ENCODE measurements at regions not wholly inside any gene's neighbourhood (a gene's known extent, or its start where the extent isn't known, plus 50 kb on each side); places are given as distances from the start of the nearest gene placed in this dataset.
A peak's percentile ranks its signal among the peaks of the same experiment; 100 is the strongest.

DNA sequence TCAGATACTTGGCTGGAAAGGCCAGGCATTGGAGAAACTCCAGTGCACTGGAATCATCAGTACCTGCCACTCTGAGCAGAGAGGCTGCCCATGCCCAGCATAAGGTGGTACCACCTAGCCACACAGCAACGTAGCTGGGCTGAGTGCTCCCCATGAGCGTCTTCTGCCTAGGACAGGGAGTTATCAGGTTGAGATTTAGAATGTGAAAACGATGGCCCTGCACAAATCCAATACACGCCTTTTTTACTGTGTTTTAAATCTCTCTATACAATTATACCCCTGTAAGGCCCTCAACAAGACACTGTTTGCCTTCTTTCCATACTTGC is 66.7 kb upstream of the PTGR2 start:
- no peak for DNase-seq (ENCODE audit: extremely low spot score, unreplicated experiment)
- H3K27ac Mint-ChIP-seq, result peak overlapping the region; percentile 87
- peak overlapping the region; percentile 89 for H3K4me3 Mint-ChIP-seq
- no peaks in the 10 kb centered on the region for H3K9me3 Mint-ChIP-seq
- TF ChIP-seq, protein P1, sequence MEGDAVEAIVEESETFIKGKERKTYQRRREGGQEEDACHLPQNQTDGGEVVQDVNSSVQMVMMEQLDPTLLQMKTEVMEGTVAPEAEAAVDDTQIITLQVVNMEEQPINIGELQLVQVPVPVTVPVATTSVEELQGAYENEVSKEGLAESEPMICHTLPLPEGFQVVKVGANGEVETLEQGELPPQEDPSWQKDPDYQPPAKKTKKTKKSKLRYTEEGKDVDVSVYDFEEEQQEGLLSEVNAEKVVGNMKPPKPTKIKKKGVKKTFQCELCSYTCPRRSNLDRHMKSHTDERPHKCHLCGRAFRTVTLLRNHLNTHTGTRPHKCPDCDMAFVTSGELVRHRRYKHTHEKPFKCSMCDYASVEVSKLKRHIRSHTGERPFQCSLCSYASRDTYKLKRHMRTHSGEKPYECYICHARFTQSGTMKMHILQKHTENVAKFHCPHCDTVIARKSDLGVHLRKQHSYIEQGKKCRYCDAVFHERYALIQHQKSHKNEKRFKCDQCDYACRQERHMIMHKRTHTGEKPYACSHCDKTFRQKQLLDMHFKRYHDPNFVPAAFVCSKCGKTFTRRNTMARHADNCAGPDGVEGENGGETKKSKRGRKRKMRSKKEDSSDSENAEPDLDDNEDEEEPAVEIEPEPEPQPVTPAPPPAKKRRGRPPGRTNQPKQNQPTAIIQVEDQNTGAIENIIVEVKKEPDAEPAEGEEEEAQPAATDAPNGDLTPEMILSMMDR (conservative IDR thresholded peaks at IDR 0.05), result no peak
- H3K27me3 Mint-ChIP-seq, result no peaks in the 10 kb centered on the region
- H3K36me3 Mint-ChIP-seq, result peaks cover 4% of the 10 kb centered on the region
- peaks cover 59% of the 10 kb centered on the region for H3K4me1 Mint-ChIP-seq (ENCODE audit: unreplicated experiment)

DNA sequence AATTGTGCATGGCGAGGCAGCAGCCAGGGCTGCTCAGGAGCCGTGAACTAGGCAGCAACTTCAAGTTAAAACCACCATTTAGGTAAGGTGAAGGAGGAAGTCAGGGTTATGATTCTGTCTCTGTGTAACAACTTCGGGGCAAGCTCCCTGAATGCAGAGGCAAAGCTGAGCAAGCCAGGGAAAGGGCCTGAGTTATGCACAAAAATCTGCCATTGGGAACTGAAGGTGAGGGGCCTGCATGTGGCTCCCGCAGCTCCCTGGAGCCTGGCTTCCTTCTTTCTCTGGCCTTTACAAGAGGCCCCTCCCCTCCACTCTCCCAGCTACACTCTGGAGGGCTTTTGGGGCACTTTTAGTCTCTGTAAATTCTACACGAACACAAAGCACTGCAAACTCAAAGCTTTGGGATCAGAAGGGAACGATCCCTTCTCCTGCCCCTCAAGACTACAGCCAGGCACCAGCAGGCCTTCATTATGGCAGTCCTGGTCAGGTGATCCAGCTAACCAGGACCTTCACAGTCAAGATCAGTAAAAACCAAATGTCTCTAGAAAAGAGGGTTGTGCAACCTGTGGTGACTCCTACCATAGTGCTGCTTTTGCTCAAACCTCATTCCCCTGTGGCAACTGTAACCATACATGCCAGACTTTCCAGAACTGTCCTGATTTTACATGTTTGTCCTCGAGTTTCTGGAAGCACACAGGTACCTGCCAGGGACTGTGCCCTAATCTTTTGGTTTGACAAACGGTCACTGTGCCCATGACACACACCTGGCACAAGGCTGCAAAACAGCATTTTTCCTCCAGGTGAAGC is 67.2 kb upstream of the PTGR2 start:
- peak overlapping the region; percentile 89 for H3K4me3 Mint-ChIP-seq
- H3K4me1 Mint-ChIP-seq (ENCODE audit: unreplicated experiment), result peaks cover 58% of the 10 kb centered on the region
- no peak for DNase-seq (ENCODE audit: extremely low spot score, unreplicated experiment)

DNA sequence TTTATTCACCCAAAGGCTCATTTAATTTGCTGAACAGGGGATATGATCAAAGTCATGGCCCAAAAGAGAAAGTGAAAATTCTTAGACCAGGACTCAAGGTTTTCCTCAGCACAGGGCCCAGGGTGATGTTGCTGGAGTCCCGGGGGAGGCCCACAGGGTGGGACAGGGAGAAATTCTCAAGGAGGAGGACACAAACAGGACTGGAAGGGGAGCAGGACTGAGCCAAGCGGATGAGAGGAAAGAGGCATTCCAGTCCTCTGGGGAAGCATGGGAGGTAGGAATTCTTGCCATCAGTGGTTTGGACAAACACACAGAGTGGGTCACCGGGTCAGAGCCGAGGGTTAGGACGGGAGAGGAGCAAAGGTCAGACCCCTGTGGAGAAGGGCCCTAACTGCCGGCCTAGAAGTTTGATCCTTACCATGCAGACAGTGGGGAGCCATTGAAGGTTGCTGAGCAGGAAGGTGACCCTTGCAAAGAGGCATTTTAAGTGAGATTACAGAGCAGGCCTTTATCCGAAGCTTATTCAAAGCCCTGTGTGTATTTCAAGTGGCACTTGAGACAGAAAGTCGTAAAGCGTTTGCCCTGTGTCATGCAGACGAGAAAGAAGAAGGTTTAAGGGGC is 68.4 kb upstream of the PTGR2 start:
- peaks cover 8% of the 10 kb centered on the region for H3K36me3 Mint-ChIP-seq
- peak overlapping the region; percentile 88 for H3K27ac Mint-ChIP-seq
- H3K27me3 Mint-ChIP-seq, result no peaks in the 10 kb centered on the region
- no peak for DNase-seq (ENCODE audit: extremely low spot score, unreplicated experiment)
- H3K9me3 Mint-ChIP-seq, result no peaks in the 10 kb centered on the region
- H3K4me3 Mint-ChIP-seq, result peak overlapping the region; percentile 89
- TF ChIP-seq, protein P1 (conservative IDR thresholded peaks at IDR 0.05), result no peak
- peaks cover 51% of the 10 kb centered on the region for H3K4me1 Mint-ChIP-seq (ENCODE audit: unreplicated experiment)

More for the DNA sequence above, 67.2 kb upstream of the PTGR2 start:
- H3K36me3 Mint-ChIP-seq, result peaks cover 4% of the 10 kb centered on the region
- TF ChIP-seq, protein P1 (conservative IDR thresholded peaks at IDR 0.05), result no peak
- H3K9me3 Mint-ChIP-seq, result no peaks in the 10 kb centered on the region
- no peaks in the 10 kb centered on the region for H3K27me3 Mint-ChIP-seq
- H3K27ac Mint-ChIP-seq, result peak overlapping the region; percentile 87

DNA sequence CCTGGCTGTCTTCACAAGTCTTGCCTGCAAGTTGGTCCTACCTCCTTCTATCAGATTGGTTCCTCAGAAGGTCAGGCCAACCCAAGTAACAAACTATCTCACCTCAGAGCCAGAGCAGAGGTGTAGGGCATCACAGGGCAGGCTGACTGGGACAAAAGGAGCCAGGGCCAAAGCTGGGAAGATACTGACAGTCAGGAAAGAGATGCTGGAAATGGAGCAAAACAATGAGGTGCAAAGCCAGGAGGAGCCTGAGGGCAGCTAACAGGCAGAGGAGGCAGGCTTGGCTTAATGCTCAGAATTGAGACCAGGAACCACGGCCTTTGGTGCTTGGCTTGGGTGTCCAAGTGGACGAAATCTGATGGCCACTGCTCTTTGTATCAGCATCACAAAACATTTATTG is 68.4 kb upstream of the PNMA1 start:
- TF ChIP-seq, protein P1 (conservative IDR thresholded peaks at IDR 0.05), result no peak
- Mint-ChIP-seq H3K9me3 (no peaks in the 10 kb centered on the region), H3K4me1 (ENCODE audit: unreplicated experiment) (peaks cover 48% of the 10 kb centered on the region), H3K36me3 (peaks cover 11% of the 10 kb centered on the region), H3K4me3 (peak overlapping the region; percentile 89), H3K27ac (peak overlapping the region; percentile 88), H3K27me3 (no peaks in the 10 kb centered on the region)
- no peak for DNase-seq (ENCODE audit: extremely low spot score, unreplicated experiment)

DNA sequence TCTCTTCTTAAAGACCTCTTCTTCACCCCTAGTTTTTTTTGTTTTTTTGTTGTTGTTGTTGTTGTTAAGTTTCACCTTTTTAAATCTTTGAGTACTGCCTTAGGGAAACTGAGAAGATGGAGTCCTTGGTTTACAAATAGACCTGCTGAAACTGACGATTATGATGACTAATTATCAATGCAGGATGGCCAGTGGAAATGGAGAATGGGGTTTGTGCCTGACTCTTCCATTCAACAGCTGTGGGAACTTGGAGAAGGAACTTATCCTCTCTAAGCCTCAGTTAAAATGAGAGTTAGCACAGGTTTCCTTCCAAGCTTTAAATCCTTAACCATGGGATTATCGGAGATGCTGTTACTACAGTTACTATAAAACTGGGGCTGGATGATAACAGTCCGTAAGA is 66.7 kb upstream of the PNMA1 start:
- Mint-ChIP-seq H3K9me3 (no peaks in the 10 kb centered on the region), H3K27me3 (no peaks in the 10 kb centered on the region), H3K4me3 (no peak overlapping the region), H3K36me3 (peaks cover 15% of the 10 kb centered on the region), H3K27ac (no peak overlapping the region), H3K4me1 (ENCODE audit: unreplicated experiment) (peaks cover 50% of the 10 kb centered on the region)
- DNase-seq (ENCODE audit: extremely low spot score, unreplicated experiment), result no peak
- TF ChIP-seq, protein P1 (conservative IDR thresholded peaks at IDR 0.05), result no peak
